ENCODE measurements at regions not wholly inside any gene's neighbourhood (a gene's known extent, or its start where the extent isn't known, plus 50 kb on each side); places are given as distances from the start of the nearest gene placed in this dataset.

- no peak for TF ChIP-seq CTCF (IDR thresholded peaks at IDR 0.05)
- no peak for TF ChIP-seq POLR2AphosphoS5 (IDR thresholded peaks at IDR 0.05)
- TF ChIP-seq POLR2A (IDR thresholded peaks at IDR 0.05), result no peak
Measured at GRCh38 chr13:110780422-110780821, 66.9 kb downstream of the ING1 start.
